ENCODE measurements at regions not wholly inside any gene's neighbourhood (a gene's known extent, or its start where the extent isn't known, plus 50 kb on each side); places are given as distances from the start of the nearest gene placed in this dataset.

DNA sequence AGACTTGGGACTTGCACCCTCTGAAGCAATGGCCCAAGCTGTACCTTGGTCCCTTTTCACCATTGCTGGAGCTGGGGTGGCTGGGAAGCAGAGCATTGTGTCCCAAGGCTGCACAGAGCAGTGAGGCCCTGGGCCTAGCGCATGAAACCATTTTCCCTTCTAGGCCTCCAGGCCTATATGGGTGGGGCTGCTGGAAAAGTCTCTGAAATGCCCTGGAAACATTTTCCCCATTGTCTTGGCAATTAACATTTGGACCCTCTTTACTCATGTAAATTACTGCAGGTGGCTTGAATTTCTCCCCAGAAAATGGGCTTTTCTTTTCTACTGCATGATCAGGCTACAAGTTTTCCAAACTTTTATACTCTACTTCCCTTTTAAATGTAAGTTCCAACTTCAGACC lies 510.5 kb downstream of the SLITRK6 start:
- no peak for DNase-seq (ENCODE audit: low spot score)

- no peak for DNase-seq (ENCODE audit: low spot score)
Measured at GRCh38 chr13:85287528-85287927, 511.7 kb downstream of the SLITRK6 start.

DNA sequence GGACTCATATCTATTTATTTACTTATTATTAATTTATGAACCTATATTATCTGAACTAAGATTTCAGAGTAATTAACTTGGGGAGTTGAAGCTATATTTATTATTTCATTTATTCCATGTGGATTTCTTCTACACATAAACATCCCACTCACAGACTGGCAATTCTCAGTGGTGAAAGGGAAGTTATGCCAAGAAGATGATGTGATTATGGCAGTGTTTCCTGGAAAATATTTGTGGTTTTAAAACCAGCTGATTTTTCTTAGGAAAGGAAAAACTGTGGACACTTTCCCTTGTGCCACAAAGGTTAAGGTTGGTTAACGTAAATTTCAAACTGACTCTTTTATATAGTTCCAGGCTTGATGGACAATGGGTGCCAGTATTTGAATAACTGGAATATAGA lies 513.1 kb downstream of the SLITRK6 start:
- DNase-seq (ENCODE audit: low spot score): no peak

DNA sequence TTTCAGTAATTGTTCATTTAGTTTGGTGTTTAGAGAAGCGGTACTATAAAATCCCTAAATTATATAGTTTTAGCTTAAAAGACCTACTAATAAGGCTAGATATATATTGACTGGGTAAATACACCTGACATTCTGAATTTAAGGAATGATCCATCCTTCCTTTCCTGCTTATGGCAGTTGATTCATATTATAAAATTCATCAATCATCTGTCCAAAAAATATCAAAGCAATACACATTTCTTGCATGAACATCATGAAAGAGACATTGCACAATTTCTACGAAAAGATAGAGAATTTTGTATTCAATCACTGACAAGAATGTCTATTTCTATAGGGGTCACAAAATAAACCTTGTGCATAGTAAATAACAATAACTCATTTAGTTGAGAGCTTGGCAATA lies 514.9 kb downstream of the SLITRK6 start:
- DNase-seq (ENCODE audit: low spot score): no peak

DNA sequence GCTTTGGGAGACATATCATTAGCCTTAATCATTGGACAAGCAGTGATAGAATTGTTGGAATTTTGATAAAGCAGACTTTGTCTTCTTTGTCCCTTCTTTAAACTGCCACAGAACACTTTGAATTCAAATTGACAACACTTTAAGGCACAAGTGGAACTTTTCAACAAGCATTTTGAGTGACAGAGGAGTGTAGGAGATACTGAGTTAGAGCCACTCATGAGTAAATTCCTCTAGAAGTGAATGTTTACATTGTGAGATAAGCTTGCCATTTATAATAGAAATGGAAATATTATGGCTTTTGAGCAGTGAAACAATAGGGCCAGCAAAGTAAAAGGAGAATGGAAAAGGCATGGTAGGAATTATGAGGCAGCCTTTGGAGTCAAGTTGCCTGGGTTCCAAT lies 515.8 kb downstream of the SLITRK6 start:
- DNase-seq (ENCODE audit: low spot score): no peak

DNA sequence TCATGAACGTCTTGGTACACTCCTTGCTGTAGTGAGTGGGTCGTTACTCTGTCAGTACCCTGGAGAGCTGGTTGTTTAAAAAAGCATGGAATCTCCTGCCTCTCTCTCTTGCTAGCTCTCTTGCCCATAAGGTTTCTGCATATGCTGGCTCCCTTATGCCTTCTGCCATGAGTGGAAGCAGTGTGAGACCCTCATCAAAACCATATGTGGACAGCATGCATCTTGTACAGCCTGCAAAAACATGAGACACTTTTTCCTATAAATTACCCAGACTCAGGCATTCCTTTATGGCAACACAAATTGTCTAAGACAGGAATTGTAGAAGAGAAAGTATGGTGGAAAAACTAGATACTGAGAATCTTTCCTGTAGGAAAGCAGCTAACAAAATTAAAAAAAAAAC lies 516.3 kb downstream of the SLITRK6 start:
- DNase-seq (ENCODE audit: low spot score): no peak

- no peak for DNase-seq (ENCODE audit: low spot score)
Measured at GRCh38 chr13:85278851-85279250, 520.4 kb downstream of the SLITRK6 start.

- DNase-seq (ENCODE audit: low spot score): no peak
Measured at GRCh38 chr13:85277748-85278147, 521.5 kb downstream of the SLITRK6 start.

DNA sequence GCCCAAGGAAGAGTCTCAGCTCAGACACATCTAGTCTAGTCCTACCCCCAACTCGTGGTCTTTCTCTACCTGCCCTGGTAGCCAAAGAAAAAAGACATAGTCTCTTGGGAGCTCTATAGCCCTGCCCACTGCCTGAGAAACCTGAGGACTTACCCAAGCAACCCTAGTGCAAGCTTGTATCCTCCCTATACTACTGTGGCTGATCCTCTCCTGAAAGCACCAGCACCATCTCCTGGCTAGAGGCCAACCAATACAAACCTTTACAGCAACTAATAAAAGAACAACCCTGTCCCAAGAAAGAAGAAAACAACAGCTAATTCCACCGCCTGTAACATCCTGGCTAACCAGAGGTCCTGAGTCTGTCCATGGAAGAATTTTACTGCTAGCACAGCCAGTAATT lies 532.4 kb downstream of the SLITRK6 start:
- DNase-seq (ENCODE audit: low spot score): no peak

DNA sequence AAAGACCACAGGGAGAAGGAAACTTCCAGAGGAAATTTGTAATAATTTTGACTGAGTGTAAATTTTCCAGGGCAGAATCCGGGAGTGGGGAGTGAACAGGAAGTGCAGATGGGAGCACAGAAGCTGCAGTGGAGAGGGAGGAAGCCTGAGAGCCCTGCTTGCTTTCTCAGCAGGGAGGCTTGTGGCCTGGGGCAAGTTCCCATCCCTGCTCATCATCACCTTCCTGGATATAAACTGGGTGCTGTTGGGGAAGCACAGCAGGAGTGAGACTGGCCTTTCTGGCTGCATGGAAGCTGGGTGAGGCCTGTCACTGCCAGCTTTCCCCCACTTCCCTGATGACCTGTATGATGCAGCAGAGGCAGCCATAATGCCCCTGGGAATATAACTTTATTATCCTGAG lies 532.9 kb downstream of the SLITRK6 start:
- no peak for DNase-seq (ENCODE audit: low spot score)

DNA sequence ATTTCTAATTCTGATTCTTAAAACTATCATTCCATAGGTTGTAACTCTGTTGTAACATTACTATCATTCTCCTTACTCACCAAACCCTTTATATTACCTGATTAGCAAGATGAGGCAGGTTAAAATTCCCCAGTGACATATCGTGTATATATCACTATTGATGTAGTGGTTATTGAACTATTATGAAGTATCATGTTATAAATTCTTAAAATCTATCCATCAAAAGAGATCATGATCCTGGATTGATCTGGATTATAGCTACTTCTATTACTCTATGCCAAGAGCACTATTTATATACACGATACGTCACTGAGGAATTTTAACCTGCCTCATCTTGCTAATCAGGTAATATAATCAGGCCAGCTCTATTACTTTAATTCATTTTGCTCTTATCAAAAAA lies 533.9 kb downstream of the SLITRK6 start:
- DNase-seq (ENCODE audit: low spot score): no peak

DNA sequence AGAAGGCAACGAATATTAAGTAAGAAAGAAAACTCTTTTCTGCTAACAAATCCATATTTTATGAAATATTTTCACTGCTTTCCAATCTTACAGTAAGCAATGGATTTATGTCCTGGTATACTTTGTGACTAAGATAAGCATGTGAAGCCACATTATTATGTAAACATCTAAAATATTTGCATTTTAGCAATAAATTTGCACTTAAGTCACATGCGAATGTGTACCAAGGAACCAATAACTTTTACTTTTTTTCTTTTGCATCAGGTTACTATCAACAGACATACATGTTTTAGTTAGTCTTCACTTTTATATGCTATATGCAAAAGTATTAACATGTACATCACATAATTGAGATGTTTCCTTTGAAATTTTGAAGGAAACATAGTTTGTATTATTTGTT lies 536.7 kb downstream of the SLITRK6 start:
- no peak for DNase-seq (ENCODE audit: low spot score)

- DNase-seq (ENCODE audit: low spot score): no peak
Measured at GRCh38 chr13:85261757-85262346, 537.4 kb downstream of the SLITRK6 start.

DNA sequence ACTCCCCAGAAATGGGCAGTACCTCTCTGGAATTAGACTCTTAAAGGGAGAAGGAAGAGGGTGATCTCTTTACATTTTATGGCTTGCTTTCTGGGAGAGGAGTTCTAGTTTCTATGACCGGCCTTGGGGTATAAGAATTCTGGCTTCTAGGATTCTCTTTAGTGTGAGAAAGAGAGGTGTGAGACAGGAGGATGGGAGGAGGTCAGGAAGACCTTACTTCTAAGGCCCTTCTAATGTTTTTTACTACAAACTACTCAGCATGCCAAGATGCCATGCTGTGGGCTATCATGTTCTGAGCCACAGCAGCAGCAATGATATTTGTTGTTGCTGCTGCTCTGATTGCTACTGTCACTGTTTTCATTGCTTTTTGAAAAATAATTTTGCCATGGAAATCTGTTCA lies 538.3 kb downstream of the SLITRK6 start:
- no peak for DNase-seq (ENCODE audit: low spot score)

DNA sequence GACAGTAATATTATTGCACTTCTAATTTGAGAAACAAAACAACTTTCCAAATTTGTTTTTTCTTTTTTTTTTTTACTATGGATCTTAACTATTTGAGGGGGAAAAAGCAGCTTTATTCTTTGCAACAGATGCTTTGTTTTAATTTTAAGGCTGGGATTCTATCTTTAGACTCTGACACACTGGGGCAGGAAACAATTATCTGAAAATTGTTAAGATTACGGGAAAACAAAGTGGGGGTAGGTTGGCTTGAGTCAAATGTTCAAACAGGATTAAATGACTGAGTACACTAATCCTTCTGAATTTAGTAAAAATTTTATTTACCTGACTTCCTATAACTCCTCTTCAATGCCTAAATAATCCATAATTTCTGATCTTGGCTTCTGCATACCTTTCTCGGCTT lies 543.2 kb downstream of the SLITRK6 start:
- DNase-seq (ENCODE audit: low spot score): no peak

DNA sequence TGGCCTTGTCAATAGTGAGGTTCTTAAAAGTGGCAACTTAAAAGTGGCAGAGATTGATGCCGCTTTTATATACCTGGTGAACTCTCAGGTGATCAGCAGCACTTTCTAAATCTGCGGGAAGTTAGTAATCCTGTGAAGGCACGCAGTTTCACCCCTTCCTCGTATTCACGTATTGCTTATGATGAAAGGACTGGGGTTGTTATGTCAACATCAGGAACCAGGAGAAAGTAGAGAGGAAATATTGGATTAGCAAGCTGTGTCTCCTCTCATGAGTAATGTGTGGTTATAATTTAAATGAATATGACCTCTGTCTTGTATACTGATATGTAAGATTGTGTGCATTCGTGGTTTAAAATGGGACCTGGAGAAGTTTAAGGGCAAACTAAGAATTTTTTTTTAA lies 544.6 kb downstream of the SLITRK6 start:
- no peak for DNase-seq (ENCODE audit: low spot score)

GRCh38 chr13:85249151-85249550 lies 550.1 kb downstream of the SLITRK6 start:
- no peak for DNase-seq (ENCODE audit: low spot score)

DNA sequence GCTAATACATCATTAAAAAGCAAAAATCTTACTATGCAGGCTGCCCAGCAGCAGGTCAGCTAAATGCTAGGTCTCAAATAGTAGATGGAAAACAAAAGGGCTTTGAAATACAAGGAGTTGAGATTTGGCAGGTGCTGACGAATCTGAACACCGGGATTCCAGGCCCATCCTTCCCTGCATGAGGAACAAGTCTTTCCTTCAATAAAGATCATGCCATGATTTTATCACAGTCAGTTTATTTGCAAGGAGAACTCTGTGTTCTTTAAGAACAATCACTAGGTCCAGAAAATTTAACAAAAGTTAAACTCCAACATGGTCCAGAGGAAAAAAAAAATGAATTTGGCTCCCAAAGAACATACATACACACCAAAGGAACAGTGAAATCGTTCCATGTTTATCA lies 551.4 kb downstream of the SLITRK6 start:
- DNase-seq (ENCODE audit: low spot score): no peak

GRCh38 chr13:85243831-85244230 lies 555.4 kb downstream of the SLITRK6 start:
- no peak for DNase-seq (ENCODE audit: low spot score)

- no peak for DNase-seq (ENCODE audit: low spot score)
Measured at GRCh38 chr13:85241060-85241459, 558.2 kb downstream of the SLITRK6 start.

GRCh38 chr13:85236413-85236812 lies 562.8 kb downstream of the SLITRK6 start:
- DNase-seq (ENCODE audit: low spot score): no peak

- DNase-seq (ENCODE audit: low spot score): no peak
Measured at GRCh38 chr13:85230691-85231093, 568.5 kb downstream of the SLITRK6 start.

DNA sequence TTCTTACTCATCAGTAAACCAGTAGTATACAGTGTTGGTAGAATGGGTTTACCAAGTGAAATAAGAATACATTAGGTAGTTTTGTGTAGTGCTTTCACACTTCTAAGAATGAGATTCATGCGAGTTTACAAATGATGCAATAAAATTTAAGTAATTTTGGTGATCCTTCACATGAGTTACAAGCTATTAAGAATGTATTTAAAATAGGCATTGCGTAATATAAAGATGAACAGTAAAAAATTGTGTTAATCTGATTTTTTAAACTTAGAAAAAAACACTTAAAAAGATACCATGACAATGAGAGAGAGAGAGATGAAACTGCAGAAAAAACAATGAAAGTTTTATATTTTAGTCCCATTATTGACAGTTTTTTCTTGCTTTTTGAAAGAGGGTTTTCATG lies 570.5 kb downstream of the SLITRK6 start:
- DNase-seq (ENCODE audit: low spot score): no peak

GRCh38 chr13:85223883-85224656 lies 575.1 kb downstream of the SLITRK6 start:
- DNase-seq (ENCODE audit: low spot score): no peak
